ENCODE measurements at regions not wholly inside any gene's neighbourhood (a gene's known extent, or its start where the extent isn't known, plus 50 kb on each side); places are given as distances from the start of the nearest gene placed in this dataset.

GRCh38 chr2:144333143-144333555, 186.8 kb downstream of the ZEB2 start:
- Mint-ChIP-seq H3K27me3 (ENCODE audit: low read depth) (no peaks in the 10 kb centered on the region), H3K9me3 (ENCODE audit: low read depth) (peaks cover 4% of the 10 kb centered on the region), H3K27ac (ENCODE audit: unreplicated experiment) (no peak overlapping the region), H3K4me3 (ENCODE audit: unreplicated experiment) (peak overlapping the region; percentile 90), H3K4me1 (ENCODE audit: low read depth) (peaks cover 21% of the 10 kb centered on the region), H3K36me3 (ENCODE audit: low read depth) (no peaks in the 10 kb centered on the region)
- no peak for TF ChIP-seq CTCF (IDR thresholded peaks at IDR 0.05)
- no peak for DNase-seq (ENCODE audit: low spot score)

GRCh38 chr2:144332356-144333142, 187.4 kb downstream of the ZEB2 start:
- Mint-ChIP-seq H3K27me3 (ENCODE audit: low read depth) (no peaks in the 10 kb centered on the region), H3K4me3 (ENCODE audit: unreplicated experiment) (peak overlapping the region; percentile 90), H3K36me3 (ENCODE audit: low read depth) (no peaks in the 10 kb centered on the region), H3K27ac (ENCODE audit: unreplicated experiment) (peak overlapping the region; percentile 94), H3K9me3 (ENCODE audit: low read depth) (peaks cover 4% of the 10 kb centered on the region), H3K4me1 (ENCODE audit: low read depth) (peaks cover 21% of the 10 kb centered on the region)
- DNase-seq (ENCODE audit: low spot score): peak; percentile 87
- no peak for TF ChIP-seq CTCF (IDR thresholded peaks at IDR 0.05)

- peak; percentile 90 for DNase-seq (ENCODE audit: low spot score)
- Mint-ChIP-seq H3K27me3 (ENCODE audit: low read depth) (no peaks in the 10 kb centered on the region), H3K4me3 (ENCODE audit: unreplicated experiment) (peak overlapping the region; percentile 95), H3K4me1 (ENCODE audit: low read depth) (peaks cover 28% of the 10 kb centered on the region), H3K27ac (ENCODE audit: unreplicated experiment) (peak overlapping the region; percentile 95), H3K36me3 (ENCODE audit: low read depth) (no peaks in the 10 kb centered on the region), H3K9me3 (ENCODE audit: low read depth) (peaks cover 4% of the 10 kb centered on the region)
- TF ChIP-seq CTCF (IDR thresholded peaks at IDR 0.05): peak; percentile 71
Measured at GRCh38 chr2:144331674-144332355, 188.1 kb downstream of the ZEB2 start.

- Mint-ChIP-seq H3K36me3 (ENCODE audit: low read depth) (no peaks in the 10 kb centered on the region), H3K9me3 (ENCODE audit: low read depth) (peaks cover 4% of the 10 kb centered on the region), H3K27ac (ENCODE audit: unreplicated experiment) (peak overlapping the region; percentile 95), H3K4me3 (ENCODE audit: unreplicated experiment) (peak overlapping the region; percentile 95), H3K4me1 (ENCODE audit: low read depth) (peaks cover 32% of the 10 kb centered on the region), H3K27me3 (ENCODE audit: low read depth) (no peaks in the 10 kb centered on the region)
- no peak for DNase-seq (ENCODE audit: low spot score)
- TF ChIP-seq CTCF (IDR thresholded peaks at IDR 0.05): no peak
Measured at GRCh38 chr2:144330951-144331673, 188.8 kb downstream of the ZEB2 start.

GRCh38 chr2:144329472-144329871, 190.4 kb downstream of the ZEB2 start:
- Mint-ChIP-seq H3K27me3 (ENCODE audit: low read depth) (no peaks in the 10 kb centered on the region), H3K4me3 (ENCODE audit: unreplicated experiment) (no peak overlapping the region), H3K36me3 (ENCODE audit: low read depth) (no peaks in the 10 kb centered on the region), H3K4me1 (ENCODE audit: low read depth) (peaks cover 43% of the 10 kb centered on the region), H3K27ac (ENCODE audit: unreplicated experiment) (no peak overlapping the region), H3K9me3 (ENCODE audit: low read depth) (peaks cover 4% of the 10 kb centered on the region)
- no peak for DNase-seq (ENCODE audit: low spot score)
- no peak for TF ChIP-seq CTCF (IDR thresholded peaks at IDR 0.05)

All from chondrocyte (in vitro differentiated cells).